ENCODE measurements at regions not wholly inside any gene's neighbourhood (a gene's known extent, or its start where the extent isn't known, plus 50 kb on each side); places are given as distances from the start of the nearest gene placed in this dataset.

- H3K4me1 ChIP-seq: no peaks in the 10 kb centered on the region
- H3K36me3 ChIP-seq: no peaks in the 10 kb centered on the region
- H3K27ac ChIP-seq: no peak overlapping the region
- H3K9me3 ChIP-seq: no peaks in the 10 kb centered on the region
- no peaks in the 10 kb centered on the region for H3K27me3 ChIP-seq
- no peak for DNase-seq (ENCODE audit: low spot score in 2 of 2)
- intact Hi-C loops (cut with DNase I; ENCODE audit: low total_unique reads): no loop called here
- no peak for TF ChIP-seq POLR2A (IDR thresholded peaks at IDR 0.05)
- TF ChIP-seq POLR2AphosphoS5 (IDR thresholded peaks at IDR 0.05): no peak
- no peak for TF ChIP-seq CTCF (IDR thresholded peaks at IDR 0.05)
- no peak overlapping the region for H3K4me3 ChIP-seq
These were observed 81.5 kb upstream of the VIPR2 start for GRCh38 chr7:159226011-159226702.

- Histone ChIP-seq H3K27ac (no peak overlapping the region), H3K4me3 (no peak overlapping the region), H3K4me1 (no peaks in the 10 kb centered on the region), H3K9me3 (no peaks in the 10 kb centered on the region), H3K27me3 (no peaks in the 10 kb centered on the region), H3K36me3 (no peaks in the 10 kb centered on the region)
- intact Hi-C loops (cut with DNase I; ENCODE audit: low total_unique reads): no loop called here
- no peak for DNase-seq (ENCODE audit: low spot score in 2 of 2)
- no peak for TF ChIP-seq CTCF (IDR thresholded peaks at IDR 0.05)
- TF ChIP-seq POLR2AphosphoS5 (IDR thresholded peaks at IDR 0.05): no peak
- no peak for TF ChIP-seq POLR2A (IDR thresholded peaks at IDR 0.05)
These were observed 73.9 kb upstream of the VIPR2 start for GRCh38 chr7:159218607-159219006.

GRCh38 chr7:159218170-159218569, 73.5 kb upstream of the VIPR2 start:
- H3K4me1 ChIP-seq: no peaks in the 10 kb centered on the region
- intact Hi-C loops (cut with DNase I; ENCODE audit: low total_unique reads): no loop called here
- no peak for TF ChIP-seq CTCF (IDR thresholded peaks at IDR 0.05)
- TF ChIP-seq POLR2A (IDR thresholded peaks at IDR 0.05): no peak
- TF ChIP-seq POLR2AphosphoS5 (IDR thresholded peaks at IDR 0.05): no peak
- no peak for DNase-seq (ENCODE audit: low spot score in 2 of 2)
- no peaks in the 10 kb centered on the region for H3K9me3 ChIP-seq
- H3K4me3 ChIP-seq: no peak overlapping the region
- no peak overlapping the region for H3K27ac ChIP-seq
- no peaks in the 10 kb centered on the region for H3K27me3 ChIP-seq
- H3K36me3 ChIP-seq: no peaks in the 10 kb centered on the region

GRCh38 chr7:159215076-159215475, 70.4 kb upstream of the VIPR2 start:
- intact Hi-C loops (cut with DNase I; ENCODE audit: low total_unique reads): no loop called here
- no peaks in the 10 kb centered on the region for H3K36me3 ChIP-seq
- no peak for DNase-seq (ENCODE audit: low spot score in 2 of 2)
- no peaks in the 10 kb centered on the region for H3K9me3 ChIP-seq
- no peak overlapping the region for H3K4me3 ChIP-seq
- no peaks in the 10 kb centered on the region for H3K4me1 ChIP-seq
- TF ChIP-seq CTCF (IDR thresholded peaks at IDR 0.05) (no peak), POLR2AphosphoS5 (IDR thresholded peaks at IDR 0.05) (no peak), POLR2A (IDR thresholded peaks at IDR 0.05) (no peak)
- no peak overlapping the region for H3K27ac ChIP-seq
- no peaks in the 10 kb centered on the region for H3K27me3 ChIP-seq

- intact Hi-C loops (cut with DNase I; ENCODE audit: low total_unique reads): no loop called here
- Histone ChIP-seq H3K27me3 (no peaks in the 10 kb centered on the region), H3K4me1 (no peaks in the 10 kb centered on the region), H3K36me3 (no peaks in the 10 kb centered on the region), H3K9me3 (no peaks in the 10 kb centered on the region), H3K4me3 (no peak overlapping the region), H3K27ac (no peak overlapping the region)
- TF ChIP-seq CTCF (IDR thresholded peaks at IDR 0.05): no peak
- TF ChIP-seq POLR2A (IDR thresholded peaks at IDR 0.05): no peak
- no peak for TF ChIP-seq POLR2AphosphoS5 (IDR thresholded peaks at IDR 0.05)
- no peak for DNase-seq (ENCODE audit: low spot score in 2 of 2)
These were observed 68.6 kb upstream of the VIPR2 start for GRCh38 chr7:159213253-159213652.
